SK-N-SH (cell line): ENCODE measurements at regions not wholly inside any gene's neighbourhood (a gene's known extent, or its start where the extent isn't known, plus 50 kb on each side); places are given as distances from the start of the nearest gene placed in this dataset.

ENCODE experiments used
- CTCF ChIA-PET: fragments of 300-600, 350-600 bp; formaldehyde crosslinking; extraction: SDS; loops from one replicate; lab custom pipeline; 2021; lab: Yijun Ruan, JAX
- POLR2A ChIA-PET: fragments of 350-600 bp; sonication (Branson Sonifier 250); formaldehyde crosslinking; extraction: SDS; loops from one replicate; lab custom pipeline; 2020; ENCODE audit warnings: antibody characterized with exemption, inconsistent platforms; lab: Yijun Ruan, JAX
- DNase-seq: peaks from one replicate; pipeline ENCODE4 v3.0.0; 2012
- H2AFZ ChIP-seq: fragments of 200-600 bp; sonication (generic); 2 replicates; pipeline ENCODE4 v1.8.1; 2016; ENCODE audit warnings: antibody characterized with exemption, mild to moderate bottlenecking, low read depth
- H3F3A ChIP-seq: fragments of 200-600 bp; sonication (generic); replicated peaks from 2 replicates; pipeline ENCODE3; 2016; ENCODE audit warnings: antibody characterized with exemption, mild to moderate bottlenecking; ENCODE audit not compliant: insufficient read depth
- H3K27ac ChIP-seq, 2 experiments: fragments of 200-500 bp in 1 of 2; fragments of 200-600 bp in 1 of 2; sonication (Bioruptor generic) in 1 of 2; sonication (generic), shearing (Covaris generic) in 1 of 2; 2 replicates each; pipeline versions ENCODE4 v1.5.1 to v1.6.1; 2014 to 2016; ENCODE audit warnings: low read depth in 2 of 2, inconsistent platforms in 1 of 2, low read length in 1 of 2, mild to moderate bottlenecking in 1 of 2, mixed read lengths in 1 of 2
- H3K27me3 ChIP-seq: fragments of 200-600 bp; sonication (generic), shearing (Covaris generic); 2 replicates; pipeline ENCODE4 v1.6.1; 2016; ENCODE audit warnings: mixed run types; ENCODE audit not compliant: insufficient read depth
- H3K36me3 ChIP-seq, 2 experiments: fragments of 200-500 bp in 1 of 2; fragments of 200-600 bp in 1 of 2; sonication (Bioruptor generic) in 1 of 2; sonication (generic) in 1 of 2; replicated peaks in 1 of 2; 2 replicates each; pipeline versions ENCODE3 to v1.5.1; 2014 to 2016; ENCODE audit warnings: low read length in 1 of 2, mild to moderate bottlenecking in 1 of 2; ENCODE audit not compliant: insufficient read depth in 2 of 2, control insufficient read depth in 1 of 2
- H3K4me1 ChIP-seq, 2 experiments: fragments of 200-500 bp in 1 of 2; fragments of 200-600 bp in 1 of 2; sonication (Bioruptor generic) in 1 of 2; sonication (generic), shearing (Covaris generic) in 1 of 2; 2 replicates each; pipeline versions ENCODE4 v1.5.1 to v1.6.1; 2014 to 2016; ENCODE audit warnings: low read depth in 1 of 2, low read length in 1 of 2, mixed run types in 1 of 2; ENCODE audit not compliant: insufficient read depth in 2 of 2, control insufficient read depth in 1 of 2
- H3K4me2 ChIP-seq: fragments of 200-600 bp; sonication (generic), shearing (Covaris generic); 2 replicates; pipeline ENCODE4 v1.6.1; 2017; ENCODE audit warnings: mixed run types
- H3K4me3 ChIP-seq, 2 experiments: fragments of 200-500 bp in 1 of 2; fragments of 200-600 bp in 1 of 2; sonication (Bioruptor generic) in 1 of 2; sonication (generic), shearing (Covaris generic) in 1 of 2; 2 replicates each; pipeline versions ENCODE4 v1.5.1 to v1.8.1; 2014 to 2016; ENCODE audit warnings: low read depth in 2 of 2, inconsistent platforms in 1 of 2, low read length in 1 of 2, mild to moderate bottlenecking in 1 of 2, mixed read lengths in 1 of 2, moderate library complexity in 1 of 2
- H3K79me2 ChIP-seq: fragments of 200-600 bp; sonication (generic); 2 replicates; pipeline ENCODE4 v1.8.1; 2017; ENCODE audit warnings: mild to moderate bottlenecking; ENCODE audit not compliant: insufficient read depth
- H3K9ac ChIP-seq: fragments of 200-600 bp; sonication (generic); 2 replicates; pipeline ENCODE4 v1.6.1; 2017; ENCODE audit warnings: mixed run types
- H3K9me2 ChIP-seq: fragments of 200-600 bp; sonication (generic); 2 replicates; pipeline ENCODE4 v1.6.1; 2017; ENCODE audit warnings: mixed run types
- H3K9me3 ChIP-seq: fragments of 200-600 bp; sonication (generic); 2 replicates; pipeline ENCODE4 v1.6.1; 2017; ENCODE audit warnings: mixed run types, mild to moderate bottlenecking, moderate library complexity
- H4K20me1 ChIP-seq: fragments of 200-600 bp; sonication (generic); 2 replicates; pipeline ENCODE4 v1.6.1; 2017; ENCODE audit warnings: mild to moderate bottlenecking, mixed run types; ENCODE audit not compliant: insufficient read depth
- CTCF ChIP-seq: fragments of 200-600 bp; sonication (generic); IDR thresholded peaks from 2 replicates; pipeline ENCODE4 v1.6.1; 2017; ENCODE audit warnings: antibody characterized with exemption, mild to moderate bottlenecking, moderate library complexity
- EP300 ChIP-seq, 2 experiments: IDR thresholded peaks; 2 replicates each; pipeline versions ENCODE4 v1.4.0 to v1.6.1; 2012; ENCODE audit warnings: borderline replicate concordance in 1 of 2, low read depth in 1 of 2, low read length in 1 of 2
- GATA2 ChIP-seq: sonication (generic); formaldehyde crosslinking; IDR thresholded peaks from 2 replicates; pipeline ENCODE4 v1.5.0; 2020; ENCODE audit warnings: mild to moderate bottlenecking, missing genetic modification reagents
- JUND ChIP-seq: IDR thresholded peaks from 2 replicates; pipeline ENCODE4 v1.4.0; 2012
- MAX ChIP-seq: IDR thresholded peaks from 2 replicates; pipeline ENCODE4 v1.4.0; 2012; ENCODE audit warnings: low read depth
- MXI1 ChIP-seq: IDR thresholded peaks from 2 replicates; pipeline ENCODE4 v1.6.1; 2012; ENCODE audit warnings: mild to moderate bottlenecking, low read depth, low read length, improper control_type of control experiment
- RAD21 ChIP-seq: IDR thresholded peaks from 2 replicates; pipeline ENCODE4 v1.6.1; 2012; ENCODE audit warnings: mild to moderate bottlenecking, low read length
- RFX5 ChIP-seq: IDR thresholded peaks from 2 replicates; pipeline ENCODE4 v1.6.1; 2012; ENCODE audit warnings: mild to moderate bottlenecking, improper control_type of control experiment, low read length
- SIN3A ChIP-seq: IDR thresholded peaks from 2 replicates; pipeline ENCODE4 v1.6.1; 2012; ENCODE audit warnings: low read depth, mild to moderate bottlenecking, low read length, moderate library complexity, borderline replicate concordance
- SMC3 ChIP-seq: IDR thresholded peaks from 2 replicates; pipeline ENCODE4 v1.6.1; 2012; ENCODE audit warnings: low read depth, low read length, improper control_type of control experiment
- TCF12 ChIP-seq: IDR thresholded peaks from 2 replicates; pipeline ENCODE4 v1.4.0; 2012
- USF1 ChIP-seq: IDR thresholded peaks from 2 replicates; pipeline ENCODE4 v1.4.0; 2012; ENCODE audit warnings: low read depth, borderline replicate concordance
- YY1 ChIP-seq: IDR thresholded peaks from 2 replicates; pipeline ENCODE4 v1.4.0; 2012; ENCODE audit warnings: low read depth, mild to moderate bottlenecking
- WGBS: methylation state at CpG from one replicate; pipeline ENCODE4 v1.1.6; 2017; ENCODE audit warnings: low lambda C conversion rate; 5-methylcytosine and 5-hydroxymethylcytosine counted together
- small RNA-seq, 7 experiments: library from RNA; depleted of rRNA; stranded (forward); fragments of <200 nt; gene quantifications; one replicate each; pipeline ENCODE3, GENCODE V24; 2012

- Histone ChIP-seq H3K9me3 (no peaks in the 10 kb centered on the region), H3K9ac (no peak overlapping the region), H3K4me1 (peaks cover 0 to 5% of the 10 kb centered on the region in 2 experiments; a peak in 1 of 4 replicates), H3K36me3 (no peaks in the 10 kb centered on the region), H3K9me2 (no peaks in the 10 kb centered on the region), H3K79me2 (no peaks in the 10 kb centered on the region), H4K20me1 (no peaks in the 10 kb centered on the region), H3K4me3 (peak overlapping the region in 1 of 2 experiments; percentile 29; a peak in 1 of 4 replicates), H3K27ac (no peak overlapping the region), H2AFZ (peak overlapping the region; percentile 75; the same call in 1 of the 2 replicates), H3K27me3 (no peaks in the 10 kb centered on the region)
- POLR2A ChIA-PET: interaction anchor here (1.0 to 1.2 kb wide), 2 partner anchors 10 to 625 kb away, joined by 3 to 5 read pairs; no protein-coding TSS in a partner anchor
- 37% methylated on average over 24 of the region's 25 CpGs for WGBS
- DNase-seq: peak; percentile 88
- TF ChIP-seq CTCF (peak; percentile 74), GATA2 (no peak), MXI1 (peak; percentile 44; the same call in 1 of the 2 replicates), USF1 (peak; percentile 49; the same call in 1 of the 2 replicates), JUND (no peak), RFX5 (0 out of 2 replicates have a peak, but pooled peaks have one; percentile 7), RAD21 (peak; percentile 95), SMC3 (peak; percentile 77), MAX (peak; percentile 51; the same call in 1 of the 2 replicates), YY1 (no peak), EP300 (IDR thresholded peaks at IDR 0.05; ENCODE audit: borderline replicate concordance in 1 of 2, low read depth in 1 of 2, low read length in 1 of 2) (no peak), TCF12 (no peak), SIN3A (no peak)
- TF ChIP-seq, all 33 proteins: peak for 7
- peak overlapping the region; percentile 41 for H3K4me2 ChIP-seq
- CTCF ChIA-PET: interaction anchor here (0.6 to 4.3 kb wide), 44 partner anchors 8 to 1961 kb away, joined by 3 to 44 read pairs (median 4); partner anchors contain the start of genes AP5Z1, FOXK1 and SDK1
- H3F3A ChIP-seq: no peaks in the 10 kb centered on the region
Observed at GRCh38 chr7:4631380-4632179, 50.5 kb upstream of the FOXK1 start.

Small RNA genes lying in the stretch of these regions (small RNA-seq; reads per million reads assigned to genes)
- 0 to 2.6 (median 0) reads per million in 7 experiments for gene CYP3A54P
